ENCODE measurements at regions not wholly inside any gene's neighbourhood (a gene's known extent, or its start where the extent isn't known, plus 50 kb on each side); places are given as distances from the start of the nearest gene placed in this dataset.

GRCh38 chr6:130683761-130684517, 143.3 kb upstream of the SMLR1 start:
- TF ChIP-seq JUND (IDR thresholded peaks at IDR 0.05; ENCODE audit: borderline replicate concordance, low read depth, low read length) (no peak), JUND (tag; IDR thresholded peaks at IDR 0.05; ENCODE audit: borderline replicate concordance, low read depth, low read length) (no peak), HMG20B (CRISPR knock-in tag; IDR thresholded peaks at IDR 0.05) (no peak), BCL6 (CRISPR knock-in tag; IDR thresholded peaks at IDR 0.05) (no peak), ZKSCAN1 (IDR thresholded peaks at IDR 0.05; ENCODE audit: low read depth, low read length) (no peak), ZFP36 (IDR thresholded peaks at IDR 0.05; ENCODE audit: low read depth, low read length, partially characterized antibody) (no peak), E2F5 (CRISPR knock-in tag; IDR thresholded peaks at IDR 0.05) (no peak), ZBTB1 (CRISPR knock-in tag; IDR thresholded peaks at IDR 0.05; ENCODE audit: borderline replicate concordance, low read depth) (no peak), NFXL1 (CRISPR knock-in tag; IDR thresholded peaks at IDR 0.05) (no peak), ZBTB49 (CRISPR knock-in tag; IDR thresholded peaks at IDR 0.05; ENCODE audit: borderline replicate concordance) (no peak), MIER1 (IDR thresholded peaks at IDR 0.05; ENCODE audit: low read depth) (no peak)
- TF ChIP-seq, protein P1, sequence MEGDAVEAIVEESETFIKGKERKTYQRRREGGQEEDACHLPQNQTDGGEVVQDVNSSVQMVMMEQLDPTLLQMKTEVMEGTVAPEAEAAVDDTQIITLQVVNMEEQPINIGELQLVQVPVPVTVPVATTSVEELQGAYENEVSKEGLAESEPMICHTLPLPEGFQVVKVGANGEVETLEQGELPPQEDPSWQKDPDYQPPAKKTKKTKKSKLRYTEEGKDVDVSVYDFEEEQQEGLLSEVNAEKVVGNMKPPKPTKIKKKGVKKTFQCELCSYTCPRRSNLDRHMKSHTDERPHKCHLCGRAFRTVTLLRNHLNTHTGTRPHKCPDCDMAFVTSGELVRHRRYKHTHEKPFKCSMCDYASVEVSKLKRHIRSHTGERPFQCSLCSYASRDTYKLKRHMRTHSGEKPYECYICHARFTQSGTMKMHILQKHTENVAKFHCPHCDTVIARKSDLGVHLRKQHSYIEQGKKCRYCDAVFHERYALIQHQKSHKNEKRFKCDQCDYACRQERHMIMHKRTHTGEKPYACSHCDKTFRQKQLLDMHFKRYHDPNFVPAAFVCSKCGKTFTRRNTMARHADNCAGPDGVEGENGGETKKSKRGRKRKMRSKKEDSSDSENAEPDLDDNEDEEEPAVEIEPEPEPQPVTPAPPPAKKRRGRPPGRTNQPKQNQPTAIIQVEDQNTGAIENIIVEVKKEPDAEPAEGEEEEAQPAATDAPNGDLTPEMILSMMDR (IDR thresholded peaks at IDR 0.05 in 2 of 3, conservative IDR thresholded peaks at IDR 0.05 in 1 of 3; ENCODE audit: insufficient read depth in 2 of 3, low read depth in 1 of 3, low read length in 3 of 3): no peak
- TF ChIP-seq, protein P2, sequence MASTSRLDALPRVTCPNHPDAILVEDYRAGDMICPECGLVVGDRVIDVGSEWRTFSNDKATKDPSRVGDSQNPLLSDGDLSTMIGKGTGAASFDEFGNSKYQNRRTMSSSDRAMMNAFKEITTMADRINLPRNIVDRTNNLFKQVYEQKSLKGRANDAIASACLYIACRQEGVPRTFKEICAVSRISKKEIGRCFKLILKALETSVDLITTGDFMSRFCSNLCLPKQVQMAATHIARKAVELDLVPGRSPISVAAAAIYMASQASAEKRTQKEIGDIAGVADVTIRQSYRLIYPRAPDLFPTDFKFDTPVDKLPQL (IDR thresholded peaks at IDR 0.05; ENCODE audit: extremely low read depth, insufficient read length): no peak
- TF ChIP-seq, protein P3, sequence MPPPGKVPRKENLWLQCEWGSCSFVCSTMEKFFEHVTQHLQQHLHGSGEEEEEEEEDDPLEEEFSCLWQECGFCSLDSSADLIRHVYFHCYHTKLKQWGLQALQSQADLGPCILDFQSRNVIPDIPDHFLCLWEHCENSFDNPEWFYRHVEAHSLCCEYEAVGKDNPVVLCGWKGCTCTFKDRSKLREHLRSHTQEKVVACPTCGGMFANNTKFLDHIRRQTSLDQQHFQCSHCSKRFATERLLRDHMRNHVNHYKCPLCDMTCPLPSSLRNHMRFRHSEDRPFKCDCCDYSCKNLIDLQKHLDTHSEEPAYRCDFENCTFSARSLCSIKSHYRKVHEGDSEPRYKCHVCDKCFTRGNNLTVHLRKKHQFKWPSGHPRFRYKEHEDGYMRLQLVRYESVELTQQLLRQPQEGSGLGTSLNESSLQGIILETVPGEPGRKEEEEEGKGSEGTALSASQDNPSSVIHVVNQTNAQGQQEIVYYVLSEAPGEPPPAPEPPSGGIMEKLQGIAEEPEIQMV (tag; conservative IDR thresholded peaks at IDR 0.05; ENCODE audit: low read depth): no peak
